Suppressor macrophage (primary cell): ENCODE measurements at regions not wholly inside any gene's neighbourhood (a gene's known extent, or its start where the extent isn't known, plus 50 kb on each side); places are given as distances from the start of the nearest gene placed in this dataset.

Source experiments
- DNase-seq, 4 experiments: peaks; one replicate each; pipeline ENCODE4 v3.0.0-alpha.2; 2020 to 2022

- no peak for DNase-seq
These were observed 110.4 kb upstream of the PFN2 start for GRCh38 chr3:150081084-150081483.

- DNase-seq, result no peak
These were observed 109.5 kb upstream of the PFN2 start for GRCh38 chr3:150080058-150080730.

- DNase-seq, result peak in 2 of 4 experiments; percentile 14 to 20
These were observed 108.5 kb upstream of the PFN2 start for GRCh38 chr3:150079029-150079739.

GRCh38 chr3:150077581-150078247 is 107.0 kb upstream of the PFN2 start:
- no peak for DNase-seq

GRCh38 chr3:150077107-150077506 is 106.4 kb upstream of the PFN2 start:
- no peak for DNase-seq

- DNase-seq, result no peak
These were observed 105.7 kb upstream of the PFN2 start for GRCh38 chr3:150076443-150076842.

- DNase-seq, result no peak
These were observed 104.7 kb upstream of the PFN2 start for GRCh38 chr3:150075417-150075865.

- no peak for DNase-seq
These were observed 104.2 kb upstream of the PFN2 start for GRCh38 chr3:150074697-150075416.

- DNase-seq, result no peak
These were observed 103.6 kb upstream of the PFN2 start for GRCh38 chr3:150074277-150074676.

- DNase-seq, result no peak
These were observed 102.8 kb upstream of the PFN2 start for GRCh38 chr3:150073513-150073912.

- DNase-seq, result no peak
These were observed 102.3 kb upstream of the PFN2 start for GRCh38 chr3:150073031-150073430.

GRCh38 chr3:150072576-150072975 is 101.9 kb upstream of the PFN2 start:
- no peak for DNase-seq

- DNase-seq, result no peak
These were observed 99.6 kb upstream of the PFN2 start for GRCh38 chr3:150070271-150070670.

- DNase-seq, result no peak
These were observed 98.9 kb upstream of the PFN2 start for GRCh38 chr3:150069633-150070032.

GRCh38 chr3:150069154-150069527 is 98.4 kb upstream of the PFN2 start:
- DNase-seq, result no peak

- DNase-seq, result no peak
These were observed 97.9 kb upstream of the PFN2 start for GRCh38 chr3:150068440-150069153.

GRCh38 chr3:150067561-150067960 is 96.9 kb upstream of the PFN2 start:
- no peak for DNase-seq

- DNase-seq, result peak in 3 of 4 experiments; percentile 9 to 26 (median 18)
These were observed 94.3 kb upstream of the PFN2 start for GRCh38 chr3:150064971-150065370.

- no peak for DNase-seq
These were observed 92.5 kb upstream of the PFN2 start for GRCh38 chr3:150063237-150063636.

- DNase-seq, result peak in 1 of 4 experiments; percentile 6
These were observed 91.8 kb upstream of the PFN2 start for GRCh38 chr3:150062492-150062891.

- DNase-seq, result no peak
These were observed 90.8 kb upstream of the PFN2 start for GRCh38 chr3:150061288-150062024.

GRCh38 chr3:150059729-150060128 is 89.0 kb upstream of the PFN2 start:
- DNase-seq, result no peak
